PC-9 (cell line): ENCODE measurements at regions not wholly inside any gene's neighbourhood (a gene's known extent, or its start where the extent isn't known, plus 50 kb on each side); places are given as distances from the start of the nearest gene placed in this dataset.

Experiments used
- EZH2 ChIP-seq: fragments of 200-600 bp; sonication (generic); IDR thresholded peaks from 2 replicates; pipeline ENCODE4 v1.8.0; 2017; ENCODE audit warnings: antibody characterized with exemption, low read depth
- TF ChIP-seq, protein P1 (sequence below): fragments of 200-600 bp; sonication (generic); conservative IDR thresholded peaks from 2 replicates; pipeline ENCODE4 v1.6.1; 2017; ENCODE audit warnings: mixed run types, antibody characterized with exemption, mild to moderate bottlenecking, moderate library complexity

- TF ChIP-seq, protein P1, sequence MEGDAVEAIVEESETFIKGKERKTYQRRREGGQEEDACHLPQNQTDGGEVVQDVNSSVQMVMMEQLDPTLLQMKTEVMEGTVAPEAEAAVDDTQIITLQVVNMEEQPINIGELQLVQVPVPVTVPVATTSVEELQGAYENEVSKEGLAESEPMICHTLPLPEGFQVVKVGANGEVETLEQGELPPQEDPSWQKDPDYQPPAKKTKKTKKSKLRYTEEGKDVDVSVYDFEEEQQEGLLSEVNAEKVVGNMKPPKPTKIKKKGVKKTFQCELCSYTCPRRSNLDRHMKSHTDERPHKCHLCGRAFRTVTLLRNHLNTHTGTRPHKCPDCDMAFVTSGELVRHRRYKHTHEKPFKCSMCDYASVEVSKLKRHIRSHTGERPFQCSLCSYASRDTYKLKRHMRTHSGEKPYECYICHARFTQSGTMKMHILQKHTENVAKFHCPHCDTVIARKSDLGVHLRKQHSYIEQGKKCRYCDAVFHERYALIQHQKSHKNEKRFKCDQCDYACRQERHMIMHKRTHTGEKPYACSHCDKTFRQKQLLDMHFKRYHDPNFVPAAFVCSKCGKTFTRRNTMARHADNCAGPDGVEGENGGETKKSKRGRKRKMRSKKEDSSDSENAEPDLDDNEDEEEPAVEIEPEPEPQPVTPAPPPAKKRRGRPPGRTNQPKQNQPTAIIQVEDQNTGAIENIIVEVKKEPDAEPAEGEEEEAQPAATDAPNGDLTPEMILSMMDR = no peak
- TF ChIP-seq EZH2 = no peak
These were observed 238.5 kb upstream of the ZNF385D start for GRCh38 chr3:21989341-21990042.
